ENCODE measurements at regions not wholly inside any gene's neighbourhood (a gene's known extent, or its start where the extent isn't known, plus 50 kb on each side); places are given as distances from the start of the nearest gene placed in this dataset.

GRCh38 chr3:81170298-81170697, 591.1 kb downstream of the GBE1 start:
- no peak overlapping the region for H3K4me3 ChIP-seq (ENCODE audit: low read length)
- H3K27me3 ChIP-seq (ENCODE audit: control insufficient read depth, insufficient read depth, low read length): no peaks in the 10 kb centered on the region
- H3K4me2 ChIP-seq (ENCODE audit: low read length): no peak overlapping the region
- no peaks in the 10 kb centered on the region for H3K36me3 ChIP-seq (ENCODE audit: insufficient read depth, low read length)
- H3K4me1 ChIP-seq (ENCODE audit: control insufficient read depth, insufficient read depth, low read length): no peaks in the 10 kb centered on the region
- no peak overlapping the region for H3K9ac ChIP-seq (ENCODE audit: low read depth, low read length)
- no peaks in the 10 kb centered on the region for H3K9me3 ChIP-seq (replicated peaks; ENCODE audit: low read length)

- Histone ChIP-seq H3K9ac (ENCODE audit: low read depth, low read length) (no peak overlapping the region), H3K4me1 (ENCODE audit: control insufficient read depth, insufficient read depth, low read length) (no peaks in the 10 kb centered on the region), H3K36me3 (ENCODE audit: insufficient read depth, low read length) (no peaks in the 10 kb centered on the region), H3K9me3 (replicated peaks; ENCODE audit: low read length) (no peaks in the 10 kb centered on the region), H3K4me3 (ENCODE audit: low read length) (no peak overlapping the region), H3K27me3 (ENCODE audit: control insufficient read depth, insufficient read depth, low read length) (no peaks in the 10 kb centered on the region), H3K4me2 (ENCODE audit: low read length) (no peak overlapping the region)
These were observed 596.6 kb downstream of the GBE1 start for GRCh38 chr3:81164806-81165205.

GRCh38 chr3:81161851-81162250, 599.6 kb downstream of the GBE1 start:
- Histone ChIP-seq H3K4me3 (ENCODE audit: low read length) (no peak overlapping the region), H3K9ac (ENCODE audit: low read depth, low read length) (no peak overlapping the region), H3K4me1 (ENCODE audit: control insufficient read depth, insufficient read depth, low read length) (no peaks in the 10 kb centered on the region), H3K27me3 (ENCODE audit: control insufficient read depth, insufficient read depth, low read length) (no peaks in the 10 kb centered on the region), H3K9me3 (replicated peaks; ENCODE audit: low read length) (no peaks in the 10 kb centered on the region), H3K36me3 (ENCODE audit: insufficient read depth, low read length) (no peaks in the 10 kb centered on the region), H3K4me2 (ENCODE audit: low read length) (no peak overlapping the region)

DNA sequence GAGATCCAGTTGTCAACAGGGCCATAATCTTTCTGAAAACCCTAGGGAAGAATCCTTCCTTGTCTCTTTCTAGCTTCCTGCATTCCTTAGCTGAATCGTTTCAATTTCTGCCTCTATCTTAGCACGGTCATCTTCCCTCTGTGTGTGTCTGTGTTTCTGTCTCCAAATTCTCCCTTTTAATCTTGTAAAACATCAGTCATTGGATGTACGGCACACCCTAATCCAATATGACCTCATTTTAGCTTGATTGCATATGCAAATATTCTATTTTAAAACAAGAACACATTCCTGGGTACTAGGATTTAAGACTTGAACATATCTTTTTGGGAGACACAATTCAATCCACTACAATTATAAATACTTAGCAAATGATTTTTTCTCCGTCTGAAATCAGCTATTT, 600.3 kb downstream of the GBE1 start:
- no peak overlapping the region for H3K9ac ChIP-seq (ENCODE audit: low read depth, low read length)
- no peaks in the 10 kb centered on the region for H3K4me1 ChIP-seq (ENCODE audit: control insufficient read depth, insufficient read depth, low read length)
- H3K27me3 ChIP-seq (ENCODE audit: control insufficient read depth, insufficient read depth, low read length): no peaks in the 10 kb centered on the region
- no peak overlapping the region for H3K4me3 ChIP-seq (ENCODE audit: low read length)
- no peaks in the 10 kb centered on the region for H3K9me3 ChIP-seq (replicated peaks; ENCODE audit: low read length)
- no peaks in the 10 kb centered on the region for H3K36me3 ChIP-seq (ENCODE audit: insufficient read depth, low read length)
- no peak overlapping the region for H3K4me2 ChIP-seq (ENCODE audit: low read length)

- no peaks in the 10 kb centered on the region for H3K4me1 ChIP-seq (ENCODE audit: control insufficient read depth, insufficient read depth, low read length)
- no peak overlapping the region for H3K4me3 ChIP-seq (ENCODE audit: low read length)
- no peak overlapping the region for H3K4me2 ChIP-seq (ENCODE audit: low read length)
- H3K9ac ChIP-seq (ENCODE audit: low read depth, low read length): no peak overlapping the region
- no peaks in the 10 kb centered on the region for H3K36me3 ChIP-seq (ENCODE audit: insufficient read depth, low read length)
- no peaks in the 10 kb centered on the region for H3K9me3 ChIP-seq (replicated peaks; ENCODE audit: low read length)
- H3K27me3 ChIP-seq (ENCODE audit: control insufficient read depth, insufficient read depth, low read length): no peaks in the 10 kb centered on the region
These were observed 606.8 kb downstream of the GBE1 start for GRCh38 chr3:81154611-81155143.

GRCh38 chr3:81152156-81152555, 609.3 kb downstream of the GBE1 start:
- Histone ChIP-seq H3K9me3 (replicated peaks; ENCODE audit: low read length) (no peaks in the 10 kb centered on the region), H3K4me3 (ENCODE audit: low read length) (no peak overlapping the region), H3K4me1 (ENCODE audit: control insufficient read depth, insufficient read depth, low read length) (no peaks in the 10 kb centered on the region), H3K4me2 (ENCODE audit: low read length) (no peak overlapping the region), H3K36me3 (ENCODE audit: insufficient read depth, low read length) (no peaks in the 10 kb centered on the region), H3K9ac (ENCODE audit: low read depth, low read length) (no peak overlapping the region), H3K27me3 (ENCODE audit: control insufficient read depth, insufficient read depth, low read length) (no peaks in the 10 kb centered on the region)

DNA sequence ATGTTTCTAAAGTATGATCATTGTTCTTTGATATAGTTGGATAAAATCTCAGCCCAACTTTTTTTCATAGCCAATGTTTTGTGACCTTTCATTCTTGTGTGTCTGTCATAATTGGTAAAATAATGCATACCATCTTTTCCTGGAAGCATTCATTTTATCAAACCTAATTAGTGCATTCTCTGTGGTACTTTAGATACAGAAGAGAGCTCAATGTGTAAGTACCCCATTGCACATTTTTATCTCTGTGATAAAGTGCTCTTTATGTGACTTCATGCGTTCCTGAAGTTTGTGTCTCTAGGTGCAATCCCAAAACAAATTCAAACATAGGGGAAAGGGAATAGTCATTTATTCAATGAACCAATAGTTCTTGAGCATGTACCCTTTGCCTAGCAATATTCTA, 628.5 kb downstream of the GBE1 start:
- Histone ChIP-seq H3K9me3 (replicated peaks; ENCODE audit: low read length) (no peaks in the 10 kb centered on the region), H3K9ac (ENCODE audit: low read depth, low read length) (no peak overlapping the region), H3K4me2 (ENCODE audit: low read length) (no peak overlapping the region), H3K4me1 (ENCODE audit: control insufficient read depth, insufficient read depth, low read length) (no peaks in the 10 kb centered on the region), H3K4me3 (ENCODE audit: low read length) (no peak overlapping the region), H3K27me3 (ENCODE audit: control insufficient read depth, insufficient read depth, low read length) (no peaks in the 10 kb centered on the region), H3K36me3 (ENCODE audit: insufficient read depth, low read length) (no peaks in the 10 kb centered on the region)

GRCh38 chr3:81105789-81106488, 655.5 kb downstream of the GBE1 start:
- H3K4me1 ChIP-seq (ENCODE audit: control insufficient read depth, insufficient read depth, low read length): no peaks in the 10 kb centered on the region
- no peak overlapping the region for H3K4me2 ChIP-seq (ENCODE audit: low read length)
- no peaks in the 10 kb centered on the region for H3K36me3 ChIP-seq (ENCODE audit: insufficient read depth, low read length)
- H3K27me3 ChIP-seq (ENCODE audit: control insufficient read depth, insufficient read depth, low read length): no peaks in the 10 kb centered on the region
- no peak overlapping the region for H3K4me3 ChIP-seq (ENCODE audit: low read length)
- H3K9ac ChIP-seq (ENCODE audit: low read depth, low read length): no peak overlapping the region
- H3K9me3 ChIP-seq (replicated peaks; ENCODE audit: low read length): no peaks in the 10 kb centered on the region

DNA sequence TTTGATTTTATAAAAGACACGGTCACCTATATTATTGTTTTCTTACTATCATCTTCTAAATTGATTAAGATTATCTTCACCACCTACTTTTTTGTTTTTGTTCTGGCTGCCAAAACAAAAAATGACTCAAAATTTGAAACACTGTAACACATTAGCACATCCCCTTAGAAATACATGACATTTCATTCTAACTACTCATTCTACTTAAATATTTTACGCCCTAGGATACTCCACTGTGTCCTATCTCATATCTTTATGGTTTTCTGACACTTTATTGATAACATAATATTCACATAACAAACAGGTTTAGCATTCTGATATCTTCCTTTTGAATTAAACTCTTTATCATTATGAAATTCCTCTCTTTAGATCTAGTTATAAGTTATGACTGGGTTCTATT, 656.2 kb downstream of the GBE1 start:
- no peaks in the 10 kb centered on the region for H3K4me1 ChIP-seq (ENCODE audit: control insufficient read depth, insufficient read depth, low read length)
- no peaks in the 10 kb centered on the region for H3K36me3 ChIP-seq (ENCODE audit: insufficient read depth, low read length)
- no peaks in the 10 kb centered on the region for H3K27me3 ChIP-seq (ENCODE audit: control insufficient read depth, insufficient read depth, low read length)
- no peaks in the 10 kb centered on the region for H3K9me3 ChIP-seq (replicated peaks; ENCODE audit: low read length)
- H3K4me2 ChIP-seq (ENCODE audit: low read length): no peak overlapping the region
- no peak overlapping the region for H3K9ac ChIP-seq (ENCODE audit: low read depth, low read length)
- H3K4me3 ChIP-seq (ENCODE audit: low read length): no peak overlapping the region

DNA sequence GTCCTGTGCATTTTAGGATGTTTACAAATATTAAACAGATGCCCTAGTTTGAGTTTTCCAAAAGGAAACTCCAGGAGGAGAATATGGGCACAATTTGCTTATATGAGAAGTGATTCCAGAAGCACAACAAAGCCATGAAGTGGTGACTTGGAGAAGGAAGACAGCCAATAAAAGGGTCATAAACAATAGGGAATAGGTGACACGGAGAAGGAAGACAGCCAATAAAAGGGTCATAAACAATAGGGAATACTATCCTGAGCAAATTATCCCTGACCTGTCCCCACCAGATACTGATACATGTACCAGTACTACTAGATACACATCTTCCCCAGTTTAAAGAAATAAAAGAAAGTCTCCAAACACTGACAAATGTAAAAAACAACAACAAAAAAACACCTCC, 663.6 kb downstream of the GBE1 start:
- H3K9me3 ChIP-seq (replicated peaks; ENCODE audit: low read length): no peaks in the 10 kb centered on the region
- no peak overlapping the region for H3K9ac ChIP-seq (ENCODE audit: low read depth, low read length)
- no peak overlapping the region for H3K4me2 ChIP-seq (ENCODE audit: low read length)
- no peaks in the 10 kb centered on the region for H3K4me1 ChIP-seq (ENCODE audit: control insufficient read depth, insufficient read depth, low read length)
- no peak overlapping the region for H3K4me3 ChIP-seq (ENCODE audit: low read length)
- H3K36me3 ChIP-seq (ENCODE audit: insufficient read depth, low read length): no peaks in the 10 kb centered on the region
- no peaks in the 10 kb centered on the region for H3K27me3 ChIP-seq (ENCODE audit: control insufficient read depth, insufficient read depth, low read length)

DNA sequence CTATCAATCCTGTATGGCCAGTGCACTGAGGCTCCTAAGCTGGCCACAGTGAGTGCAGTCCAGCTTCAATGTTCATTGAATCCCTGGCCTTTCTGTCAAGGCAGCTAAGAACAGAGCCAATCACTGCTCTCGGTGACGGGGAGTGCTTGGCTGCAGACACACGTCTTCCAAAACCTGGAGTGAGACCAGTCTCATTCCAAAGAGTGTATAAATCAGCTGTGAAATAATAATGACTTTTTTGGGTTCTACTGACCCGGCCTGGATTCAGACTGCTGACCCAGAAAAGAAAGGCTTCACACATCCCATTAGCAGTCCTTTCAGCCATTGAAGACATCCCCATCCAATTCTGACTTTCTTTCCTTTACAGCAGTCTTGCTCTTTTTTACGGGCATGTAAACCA, 665.5 kb downstream of the GBE1 start:
- H3K27me3 ChIP-seq (ENCODE audit: control insufficient read depth, insufficient read depth, low read length): no peaks in the 10 kb centered on the region
- no peak overlapping the region for H3K4me2 ChIP-seq (ENCODE audit: low read length)
- H3K9ac ChIP-seq (ENCODE audit: low read depth, low read length): no peak overlapping the region
- H3K36me3 ChIP-seq (ENCODE audit: insufficient read depth, low read length): no peaks in the 10 kb centered on the region
- no peaks in the 10 kb centered on the region for H3K9me3 ChIP-seq (replicated peaks; ENCODE audit: low read length)
- no peak overlapping the region for H3K4me3 ChIP-seq (ENCODE audit: low read length)
- no peaks in the 10 kb centered on the region for H3K4me1 ChIP-seq (ENCODE audit: control insufficient read depth, insufficient read depth, low read length)

GRCh38 chr3:81094986-81095385, 666.5 kb downstream of the GBE1 start:
- Histone ChIP-seq H3K4me2 (ENCODE audit: low read length) (no peak overlapping the region), H3K36me3 (ENCODE audit: insufficient read depth, low read length) (no peaks in the 10 kb centered on the region), H3K4me1 (ENCODE audit: control insufficient read depth, insufficient read depth, low read length) (no peaks in the 10 kb centered on the region), H3K4me3 (ENCODE audit: low read length) (no peak overlapping the region), H3K9me3 (replicated peaks; ENCODE audit: low read length) (no peaks in the 10 kb centered on the region), H3K9ac (ENCODE audit: low read depth, low read length) (no peak overlapping the region), H3K27me3 (ENCODE audit: control insufficient read depth, insufficient read depth, low read length) (no peaks in the 10 kb centered on the region)

Measured in skeletal muscle satellite cell (primary cell).